CD14-positive monocyte (primary cell): ENCODE measurements at regions not wholly inside any gene's neighbourhood (a gene's known extent, or its start where the extent isn't known, plus 50 kb on each side); places are given as distances from the start of the nearest gene placed in this dataset.

Source experiments
- DNase-seq, 3 donors: peaks; one replicate each; pipeline ENCODE4 v3.0.0-alpha.2; 2011 to 2022
- H2AFZ ChIP-seq: 2 replicates; pipeline ENCODE4 v1.6.0; 2012; ENCODE audit warnings: mild to moderate bottlenecking, low read depth, low read length, inconsistent platforms; ENCODE audit not compliant: insufficient read depth, poor library complexity, severe bottlenecking
- H3K27ac ChIP-seq, 2 donors: 1 replicate in 1 of 2; 2 replicates in 1 of 2; pipeline ENCODE4 v1.5.1; 2012 to 2013; ENCODE audit warnings: low read length in 2 of 2, control low read depth in 1 of 2, inconsistent platforms in 1 of 2, low read depth in 1 of 2, mild to moderate bottlenecking in 1 of 2
- H3K27me3 ChIP-seq, 2 donors: one replicate each; pipeline versions ENCODE4 v1.6.0 to v1.6.1; 2011 to 2013; ENCODE audit warnings: low read length in 2 of 2; ENCODE audit not compliant: control insufficient read depth in 2 of 2, insufficient read depth in 2 of 2
- H3K36me3 ChIP-seq, 2 donors: replicated peaks in 1 of 2; 1 replicate in 1 of 2; 2 replicates in 1 of 2; pipeline versions ENCODE4 v1.5.1 to v1.6.1; 2012 to 2013; ENCODE audit warnings: low read length in 2 of 2, control low read depth in 1 of 2, inconsistent platforms in 1 of 2, mild to moderate bottlenecking in 1 of 2; ENCODE audit not compliant: insufficient read depth in 2 of 2, control insufficient read depth in 1 of 2
- H3K4me1 ChIP-seq, 2 donors: 1 replicate in 1 of 2; 2 replicates in 1 of 2; pipeline versions ENCODE4 v1.5.1 to v1.6.1; 2012 to 2013; ENCODE audit warnings: low read length in 2 of 2, control low read depth in 1 of 2, inconsistent platforms in 1 of 2, mild to moderate bottlenecking in 1 of 2, moderate library complexity in 1 of 2; ENCODE audit not compliant: insufficient read depth in 2 of 2, control insufficient read depth in 1 of 2
- H3K4me2 ChIP-seq: replicated peaks from 2 replicates; pipeline ENCODE3; 2012; ENCODE audit warnings: low read length, moderate library complexity, mild to moderate bottlenecking; ENCODE audit not compliant: poor library complexity, severe bottlenecking; ENCODE audit errors: extremely low read depth
- H3K4me3 ChIP-seq, 3 experiments: fragments of 200-600 bp in 1 of 3; sonication (generic) in 1 of 3; replicated peaks in 1 of 3; 1 replicate in 2 of 3; 2 replicates in 1 of 3; pipeline ENCODE4 v1.5.1; 2011 to 2013; ENCODE audit warnings: low read length in 3 of 3, mild to moderate bottlenecking in 3 of 3, control low read depth in 2 of 3, low read depth in 2 of 3, inconsistent platforms in 1 of 3, moderate library complexity in 1 of 3
- H3K79me2 ChIP-seq: 2 replicates; pipeline ENCODE4 v1.6.0; 2012; ENCODE audit warnings: mild to moderate bottlenecking, control low read depth, inconsistent platforms, low read length, moderate library complexity; ENCODE audit not compliant: insufficient read depth
- H3K9ac ChIP-seq: 2 replicates; pipeline ENCODE4 v1.6.0; 2017; ENCODE audit warnings: low read length, mild to moderate bottlenecking; ENCODE audit not compliant: insufficient read depth, poor library complexity, severe bottlenecking
- H3K9me3 ChIP-seq, 2 donors: replicated peaks in 1 of 2; 1 replicate in 1 of 2; 2 replicates in 1 of 2; pipeline versions ENCODE4 v1.5.1 to v1.6.1; 2012 to 2013; ENCODE audit warnings: low read length in 2 of 2, control low read depth in 1 of 2; ENCODE audit not compliant: control insufficient read depth in 1 of 2, insufficient read depth in 1 of 2
- H4K20me1 ChIP-seq: 2 replicates; pipeline ENCODE4 v1.6.0; 2012; ENCODE audit warnings: mild to moderate bottlenecking, low read length, control low read depth, moderate library complexity; ENCODE audit not compliant: insufficient read depth
- H3K27ac Mint-ChIP-seq, 7 donors: one replicate each; pipeline ENCODE4 v1.8.0; 2020; ENCODE audit warnings: mild to moderate bottlenecking in 7 of 7, mixed read lengths in 7 of 7, moderate library complexity in 6 of 7, inconsistent platforms in 2 of 7
- H3K27me3 Mint-ChIP-seq, 3 donors: one replicate each; pipeline ENCODE4 v1.8.0; 2021 to 2022; ENCODE audit warnings: low read depth in 3 of 3, mild to moderate bottlenecking in 3 of 3, mixed read lengths in 3 of 3, moderate library complexity in 3 of 3, inconsistent platforms in 1 of 3
- H3K36me3 Mint-ChIP-seq, 2 donors: one replicate each; pipeline ENCODE4 v1.8.0; 2020; ENCODE audit warnings: mixed read lengths in 2 of 2, inconsistent platforms in 1 of 2, mild to moderate bottlenecking in 1 of 2
- H3K4me1 Mint-ChIP-seq: one replicate; pipeline ENCODE4 v1.8.0; 2020; ENCODE audit warnings: mild to moderate bottlenecking, mixed read lengths
- H3K4me3 Mint-ChIP-seq, 2 donors: one replicate each; pipeline ENCODE4 v1.8.0; 2020; ENCODE audit warnings: mild to moderate bottlenecking in 2 of 2, mixed read lengths in 2 of 2, moderate library complexity in 1 of 2
- H3K9me3 Mint-ChIP-seq, 7 donors: one replicate each; pipeline ENCODE4 v1.8.0; 2020 to 2022; ENCODE audit warnings: mixed read lengths in 7 of 7, mild to moderate bottlenecking in 6 of 7, moderate library complexity in 6 of 7, inconsistent platforms in 2 of 7
- CTCF ChIP-seq: fragments of 200-600 bp; IDR thresholded peaks from one replicate; pipeline ENCODE4 v1.8.0; 2022; ENCODE audit warnings: antibody characterized with exemption, mild to moderate bottlenecking
- WGBS: methylation state at CpG from one replicate; pipeline ENCODE4 v1.1.5; 2013; ENCODE audit warnings: missing lambda C conversion rate; ENCODE audit not compliant: insufficient coverage; 5-methylcytosine and 5-hydroxymethylcytosine counted together
- intact Hi-C, 2 donors: fragments of 100-400 bp; cut with micrococcal nuclease; formaldehyde crosslinking; loops; one replicate each; pipeline versions ENCODE4 v1.15.0 to v1.15.1; 2023

- Mint-ChIP-seq H3K9me3 (peaks cover 2 to 9% (median 4%) of the 10 kb centered on the region in 7 donors), H3K4me3 (no peak overlapping the region), H3K27me3 (peaks cover 0 to 2% (median under 1%) of the 10 kb centered on the region in 3 donors), H3K4me1 (peaks cover 57% of the 10 kb centered on the region), H3K36me3 (peaks cover 2% of the 10 kb centered on the region in 2 donors), H3K27ac (peak overlapping the region in 1 of 7 donors; percentile 19)
- Histone ChIP-seq H3K27me3 (no peaks in the 10 kb centered on the region), H3K4me1 (peaks cover 50 to 55% of the 10 kb centered on the region in 2 donors), H3K36me3 (no peaks in the 10 kb centered on the region), H3K27ac (no peak overlapping the region), H3K4me2 (no peak overlapping the region), H3K9ac (no peak overlapping the region), H3K9me3 (peaks cover 3 to 5% of the 10 kb centered on the region in 2 donors), H3K79me2 (no peaks in the 10 kb centered on the region), H2AFZ (no peak overlapping the region), H3K4me3 (no peak overlapping the region), H4K20me1 (no peaks in the 10 kb centered on the region)
- no peak for TF ChIP-seq CTCF
- no peak for DNase-seq
- intact Hi-C loops: no loop called here
- WGBS: no CpG with 5 or more reads among the region's 2 CpGs
Measured at GRCh38 chr2:43012966-43013365, 213.4 kb downstream of the ZFP36L2 start.

GRCh38 chr2:43011158-43011491 is 215.3 kb downstream of the ZFP36L2 start:
- no peak overlapping the region for H3K9ac ChIP-seq
- Mint-ChIP-seq H3K27ac (no peak overlapping the region), H3K27me3 (peaks cover 0 to 2% (median 1%) of the 10 kb centered on the region in 3 donors), H3K4me1 (peaks cover 45% of the 10 kb centered on the region), H3K9me3 (peaks cover 5 to 11% (median 7%) of the 10 kb centered on the region in 7 donors), H3K4me3 (no peak overlapping the region), H3K36me3 (peaks cover 4 to 7% of the 10 kb centered on the region in 2 donors)
- no peaks in the 10 kb centered on the region for H4K20me1 ChIP-seq
- peak overlapping the region; percentile 30 for H2AFZ ChIP-seq
- no peak overlapping the region for H3K4me2 ChIP-seq
- peaks cover 7 to 10% of the 10 kb centered on the region in 2 donors for H3K9me3 ChIP-seq
- peaks cover 34 to 40% of the 10 kb centered on the region in 2 donors for H3K4me1 ChIP-seq
- TF ChIP-seq CTCF: no peak
- no peaks in the 10 kb centered on the region for H3K27me3 ChIP-seq
- no peaks in the 10 kb centered on the region for H3K36me3 ChIP-seq
- no peak for DNase-seq
- WGBS: no CpG with 5 or more reads among the region's 1 CpG
- intact Hi-C loops: no loop called here
- H3K27ac ChIP-seq: peak overlapping the region in 1 of 2 donors; percentile 9
- no peaks in the 10 kb centered on the region for H3K79me2 ChIP-seq
- no peak overlapping the region for H3K4me3 ChIP-seq
